ENCODE measurements at regions not wholly inside any gene's neighbourhood (a gene's known extent, or its start where the extent isn't known, plus 50 kb on each side); places are given as distances from the start of the nearest gene placed in this dataset.

DNA sequence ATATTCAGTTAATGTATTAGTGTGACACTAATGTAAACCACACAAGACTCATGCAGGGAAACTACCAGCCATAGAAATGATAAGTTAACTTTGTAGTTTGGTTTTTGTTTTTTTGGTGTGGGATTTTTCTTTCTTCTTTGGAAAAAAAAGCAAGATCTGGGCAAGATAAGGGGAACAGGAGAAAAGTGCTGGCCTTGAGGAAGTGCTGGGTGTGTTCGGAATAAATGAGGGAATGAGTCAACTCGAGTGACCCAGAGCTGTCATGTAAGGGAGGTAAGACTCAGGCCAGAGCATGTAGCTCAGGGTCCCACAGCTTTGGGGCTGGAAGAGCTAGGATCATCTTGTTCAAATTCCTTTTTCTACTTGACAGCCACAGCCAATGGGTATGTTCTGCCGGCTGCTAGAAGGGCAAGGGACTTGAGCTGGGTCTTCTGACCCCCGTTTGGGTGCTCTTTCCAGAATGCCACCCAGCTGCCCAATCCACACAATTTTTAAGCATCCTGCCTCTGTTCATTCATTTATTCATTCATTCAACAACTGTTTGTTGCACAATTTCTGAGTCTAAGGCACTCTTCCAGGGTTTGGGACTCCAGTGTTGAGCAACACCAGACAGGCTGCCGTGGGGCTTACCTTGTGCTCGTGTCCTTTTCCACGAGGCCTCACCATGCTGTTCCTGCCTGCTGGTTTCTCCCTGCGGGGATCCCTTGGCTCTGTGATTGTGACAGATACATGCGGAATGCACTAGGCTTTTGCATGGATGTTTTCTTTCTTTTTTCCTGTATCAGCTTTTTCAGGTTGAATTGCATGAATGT is 54.5 kb downstream of the CLDN34 start:
- H3K27ac ChIP-seq = no peak overlapping the region

DNA sequence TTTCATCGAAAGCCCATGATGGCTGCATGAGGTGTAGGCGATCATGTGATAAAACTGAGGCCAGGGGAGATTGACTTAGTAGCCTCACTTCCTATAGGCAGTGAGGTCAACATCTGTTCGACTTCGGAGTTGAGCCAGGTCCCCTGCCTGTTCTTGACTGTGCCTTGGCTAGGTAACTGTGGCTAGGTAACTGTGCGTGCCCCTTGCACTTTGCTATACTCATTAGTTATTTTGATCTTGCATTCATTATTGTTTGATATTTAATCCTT is 55.0 kb downstream of the CLDN34 start:
- no peak overlapping the region for H3K27ac ChIP-seq
- TF ChIP-seq, protein P1, sequence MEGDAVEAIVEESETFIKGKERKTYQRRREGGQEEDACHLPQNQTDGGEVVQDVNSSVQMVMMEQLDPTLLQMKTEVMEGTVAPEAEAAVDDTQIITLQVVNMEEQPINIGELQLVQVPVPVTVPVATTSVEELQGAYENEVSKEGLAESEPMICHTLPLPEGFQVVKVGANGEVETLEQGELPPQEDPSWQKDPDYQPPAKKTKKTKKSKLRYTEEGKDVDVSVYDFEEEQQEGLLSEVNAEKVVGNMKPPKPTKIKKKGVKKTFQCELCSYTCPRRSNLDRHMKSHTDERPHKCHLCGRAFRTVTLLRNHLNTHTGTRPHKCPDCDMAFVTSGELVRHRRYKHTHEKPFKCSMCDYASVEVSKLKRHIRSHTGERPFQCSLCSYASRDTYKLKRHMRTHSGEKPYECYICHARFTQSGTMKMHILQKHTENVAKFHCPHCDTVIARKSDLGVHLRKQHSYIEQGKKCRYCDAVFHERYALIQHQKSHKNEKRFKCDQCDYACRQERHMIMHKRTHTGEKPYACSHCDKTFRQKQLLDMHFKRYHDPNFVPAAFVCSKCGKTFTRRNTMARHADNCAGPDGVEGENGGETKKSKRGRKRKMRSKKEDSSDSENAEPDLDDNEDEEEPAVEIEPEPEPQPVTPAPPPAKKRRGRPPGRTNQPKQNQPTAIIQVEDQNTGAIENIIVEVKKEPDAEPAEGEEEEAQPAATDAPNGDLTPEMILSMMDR (conservative IDR thresholded peaks at IDR 0.05) = no peak

More for the DNA sequence above, 54.5 kb downstream of the CLDN34 start:
- TF ChIP-seq, protein P1 (conservative IDR thresholded peaks at IDR 0.05) = no peak

DNA sequence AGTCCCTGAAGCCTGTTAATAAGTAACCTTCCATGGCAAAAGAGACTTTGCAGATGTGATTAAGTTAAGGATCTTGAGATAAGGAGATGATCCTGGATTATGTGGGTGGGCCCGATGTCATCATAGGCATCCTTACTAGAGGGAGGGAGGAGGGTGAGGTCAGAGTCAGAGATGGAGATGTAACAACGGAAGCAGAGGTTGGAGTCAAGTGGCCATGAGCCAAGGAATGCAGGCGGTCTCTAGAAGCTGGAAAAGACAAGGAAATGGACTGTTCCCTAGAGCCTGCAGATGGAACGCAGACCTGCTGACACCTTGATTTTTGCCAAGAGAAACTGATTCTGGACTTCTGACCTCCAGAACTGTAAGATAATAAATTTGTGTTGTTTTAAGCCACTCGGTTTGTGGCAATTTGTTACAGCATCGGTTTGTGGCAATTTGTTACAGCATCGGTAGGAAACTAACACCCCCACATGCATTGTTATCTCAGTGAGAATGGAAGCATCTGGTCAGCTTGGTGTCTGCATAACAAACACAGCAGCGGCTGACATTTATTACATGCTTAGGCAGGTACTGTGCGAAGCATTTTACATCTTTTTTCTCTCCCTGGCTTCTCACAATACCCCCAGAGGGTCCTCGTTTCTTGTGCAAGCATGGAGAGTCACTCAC is 55.6 kb downstream of the CLDN34 start:
- no peak overlapping the region for H3K27ac ChIP-seq
- TF ChIP-seq, protein P1 (conservative IDR thresholded peaks at IDR 0.05) = no peak

DNA sequence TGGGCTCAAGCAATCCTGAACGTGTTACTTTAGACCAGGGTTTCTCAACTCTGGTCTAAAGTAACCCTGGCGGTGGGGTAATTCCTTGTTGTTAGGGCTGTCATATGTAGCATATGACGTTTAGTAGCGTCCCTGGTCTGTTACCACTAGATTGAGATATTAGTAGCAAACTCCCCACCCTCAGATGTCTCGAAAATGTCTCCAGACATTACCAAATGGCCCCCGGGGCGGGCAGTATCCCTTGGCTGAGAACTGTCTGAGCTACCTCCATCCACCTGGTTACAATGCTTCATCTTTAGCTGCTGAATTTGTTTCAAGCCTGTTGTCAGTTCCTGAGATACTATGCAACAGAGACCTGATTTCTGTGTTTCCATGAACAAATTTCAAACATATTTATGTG is 56.7 kb downstream of the CLDN34 start:
- H3K27ac ChIP-seq = no peak overlapping the region
- TF ChIP-seq, protein P1 (conservative IDR thresholded peaks at IDR 0.05) = no peak

DNA sequence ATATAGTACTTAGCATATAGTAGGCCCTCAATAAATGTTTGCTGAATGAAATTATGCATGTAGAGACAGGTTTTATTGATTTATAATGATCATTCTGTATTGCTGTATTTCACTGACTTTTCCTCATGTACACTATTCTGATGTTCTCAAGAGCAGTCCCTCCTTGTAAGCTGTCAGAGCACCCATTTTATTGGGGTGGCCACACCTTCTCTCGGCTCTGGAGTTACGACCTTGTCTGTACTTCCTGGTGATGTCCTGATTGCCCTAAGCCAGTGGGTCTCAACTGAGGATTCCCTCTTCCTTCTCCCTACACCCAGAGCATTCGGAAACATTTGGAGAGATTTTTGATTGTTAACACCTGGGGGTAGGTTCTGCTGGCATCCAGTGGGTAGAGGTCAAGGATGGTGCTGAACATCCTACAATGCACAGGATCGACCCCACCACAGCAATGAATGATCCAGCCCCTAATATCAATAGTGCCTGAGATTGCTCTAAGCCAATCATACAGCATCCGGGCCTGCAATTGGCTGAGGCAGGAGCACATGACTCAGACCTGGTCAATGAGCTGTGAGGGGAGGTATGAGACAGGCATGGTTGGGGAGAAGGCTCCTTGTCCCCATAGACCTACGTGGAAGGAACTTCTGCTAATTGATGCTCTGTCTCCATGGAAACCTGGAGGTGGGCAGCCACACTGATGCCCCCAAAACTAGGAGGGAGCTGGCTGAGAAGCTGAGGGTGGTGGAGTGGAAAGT is 58.8 kb downstream of the CLDN34 start:
- TF ChIP-seq, protein P1 (conservative IDR thresholded peaks at IDR 0.05) = no peak
- no peak overlapping the region for H3K27ac ChIP-seq

DNA sequence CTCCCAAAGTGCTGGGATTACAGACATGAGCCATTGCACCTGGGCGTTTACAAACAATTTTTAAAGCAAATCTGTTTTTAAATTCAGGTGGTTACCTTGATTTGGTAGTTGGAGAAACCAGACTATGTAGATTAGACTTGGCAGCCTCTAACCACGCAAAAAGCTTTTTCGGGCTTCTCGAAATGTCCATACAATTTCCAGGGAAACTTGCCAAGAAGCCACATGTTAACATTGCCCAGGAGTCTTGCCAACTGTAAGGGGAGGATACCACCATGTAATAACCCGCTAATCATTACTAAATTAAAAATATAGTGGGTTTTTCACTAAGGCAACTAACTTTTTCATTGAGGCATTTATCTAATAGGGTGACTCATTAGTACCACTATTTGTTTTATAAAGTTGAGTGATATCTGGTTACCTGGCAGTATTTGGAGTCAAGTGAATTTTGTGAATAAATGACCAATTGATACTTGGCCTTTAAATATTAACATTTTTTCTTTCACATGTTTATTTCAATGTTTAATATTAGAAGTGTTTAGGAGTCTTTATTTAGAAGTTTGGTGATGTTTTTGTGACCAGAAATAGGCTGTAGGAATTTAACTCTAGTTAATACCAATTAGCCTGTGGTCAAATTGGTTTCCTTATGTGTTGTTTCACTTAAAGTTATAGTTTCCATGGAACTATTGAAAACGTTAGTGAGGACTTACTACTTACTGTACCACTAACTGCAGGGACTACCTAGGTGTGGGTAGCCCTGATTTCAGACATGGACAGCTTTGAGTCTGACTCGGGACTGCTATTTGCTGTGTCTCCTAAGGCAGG is 61.3 kb downstream of the CLDN34 start:
- no peak overlapping the region for H3K27ac ChIP-seq
- TF ChIP-seq, protein P1 (conservative IDR thresholded peaks at IDR 0.05) = no peak
